ENCODE measurements at regions not wholly inside any gene's neighbourhood (a gene's known extent, or its start where the extent isn't known, plus 50 kb on each side); places are given as distances from the start of the nearest gene placed in this dataset.

- DNase-seq (ENCODE audit: low read depth, low spot score) (no peak), FAIRE-seq (no peak)
- TF ChIP-seq EZH2 (IDR thresholded peaks at IDR 0.05; ENCODE audit: low read length) (no peak), CTCF (optimal IDR thresholded peaks at IDR 0.05 in 1 of 3, IDR thresholded peaks at IDR 0.05 in 1 of 3, conservative IDR thresholded peaks at IDR 0.05 in 1 of 3; ENCODE audit: extremely low read depth in 1 of 3, insufficient read depth in 2 of 3, low read length in 3 of 3) (no peak)
- Histone ChIP-seq H4K20me1 (ENCODE audit: control insufficient read depth, extremely low read depth, insufficient read depth, low read length) (no peaks in the 10 kb centered on the region), H3K9me1 (ENCODE audit: control insufficient read depth, extremely low read depth, insufficient read depth, low read length) (no peaks in the 10 kb centered on the region), H3K4me1 (ENCODE audit: control insufficient read depth, extremely low read depth, insufficient read depth, low read length) (peaks cover 26% of the 10 kb centered on the region), H3K9me3 (ENCODE audit: control insufficient read depth, low read depth, low read length) (no peaks in the 10 kb centered on the region), H3K4me3 (ENCODE audit: control insufficient read depth in 2 of 3, extremely low read depth in 1 of 3, insufficient read depth in 2 of 3, low read depth in 1 of 3, low read length in 3 of 3) (no peak overlapping the region), H3K27ac (ENCODE audit: control insufficient read depth, insufficient read depth, low read length) (no peak overlapping the region), H3K79me2 (ENCODE audit: control insufficient read depth, insufficient read depth, low read length) (no peaks in the 10 kb centered on the region), H2AFZ (ENCODE audit: control insufficient read depth, low read length) (no peak overlapping the region), H3K9ac (ENCODE audit: control insufficient read depth, extremely low read depth, insufficient read depth, low read length) (no peak overlapping the region), H3K36me3 (ENCODE audit: control insufficient read depth in 2 of 2, extremely low read depth in 1 of 2, insufficient read depth in 2 of 2, low read length in 2 of 2) (no peaks in the 10 kb centered on the region), H3K4me2 (ENCODE audit: control insufficient read depth, extremely low read depth, insufficient read depth, low read depth, low read length) (no peak overlapping the region), H3K27me3 (ENCODE audit: control insufficient read depth, extremely low read depth, insufficient read depth, low read length) (no peaks in the 10 kb centered on the region)
- dilution Hi-C loops (cut with MboI; ENCODE audit: extremely low pct_ligation_motif_present, low sequenced_read_pairs) = no loop called here
Observed at GRCh38 chr13:79650688-79651087, 169.7 kb downstream of the NDFIP2 start.

- FAIRE-seq (no peak), DNase-seq (ENCODE audit: low read depth, low spot score) (no peak)
- no peak for TF ChIP-seq CTCF (optimal IDR thresholded peaks at IDR 0.05 in 1 of 3, IDR thresholded peaks at IDR 0.05 in 1 of 3, conservative IDR thresholded peaks at IDR 0.05 in 1 of 3; ENCODE audit: extremely low read depth in 1 of 3, insufficient read depth in 2 of 3, low read length in 3 of 3)
- no peak for TF ChIP-seq EZH2 (IDR thresholded peaks at IDR 0.05; ENCODE audit: low read length)
- Histone ChIP-seq H3K4me2 (ENCODE audit: control insufficient read depth, extremely low read depth, insufficient read depth, low read depth, low read length) (peak overlapping the region; percentile 59), H3K9ac (ENCODE audit: control insufficient read depth, extremely low read depth, insufficient read depth, low read length) (peak overlapping the region; percentile 20), H3K27ac (ENCODE audit: control insufficient read depth, insufficient read depth, low read length) (peak overlapping the region; percentile 76), H3K4me3 (ENCODE audit: control insufficient read depth in 2 of 3, extremely low read depth in 1 of 3, insufficient read depth in 2 of 3, low read depth in 1 of 3, low read length in 3 of 3) (no peak overlapping the region), H3K79me2 (ENCODE audit: control insufficient read depth, insufficient read depth, low read length) (no peaks in the 10 kb centered on the region), H4K20me1 (ENCODE audit: control insufficient read depth, extremely low read depth, insufficient read depth, low read length) (no peaks in the 10 kb centered on the region), H3K9me3 (ENCODE audit: control insufficient read depth, low read depth, low read length) (no peaks in the 10 kb centered on the region), H3K27me3 (ENCODE audit: control insufficient read depth, extremely low read depth, insufficient read depth, low read length) (no peaks in the 10 kb centered on the region), H3K9me1 (ENCODE audit: control insufficient read depth, extremely low read depth, insufficient read depth, low read length) (no peaks in the 10 kb centered on the region), H3K4me1 (ENCODE audit: control insufficient read depth, extremely low read depth, insufficient read depth, low read length) (peaks cover 26% of the 10 kb centered on the region), H2AFZ (ENCODE audit: control insufficient read depth, low read length) (no peak overlapping the region), H3K36me3 (ENCODE audit: control insufficient read depth in 2 of 2, extremely low read depth in 1 of 2, insufficient read depth in 2 of 2, low read length in 2 of 2) (no peaks in the 10 kb centered on the region)
- dilution Hi-C loops (cut with MboI; ENCODE audit: extremely low pct_ligation_motif_present, low sequenced_read_pairs) = no loop called here
Observed at GRCh38 chr13:79648191-79648590, 167.2 kb downstream of the NDFIP2 start.

All from keratinocyte (primary cell).